Brain microvascular endothelial cell (primary cell): ENCODE measurements at regions not wholly inside any gene's neighbourhood (a gene's known extent, or its start where the extent isn't known, plus 50 kb on each side); places are given as distances from the start of the nearest gene placed in this dataset.

Experiments
- DNase-seq: peaks from one replicate; pipeline ENCODE4 v3.0.0-alpha.2; 2020
- H3K27ac ChIP-seq: fragments of 250-450 bp; sonication (Bioruptor Pico); 2 replicates; pipeline ENCODE4 v1.5.1; 2020; ENCODE audit warnings: mild to moderate bottlenecking, moderate library complexity
- H3K27me3 ChIP-seq: fragments of 250-450 bp; sonication (Bioruptor Pico); replicated peaks from 2 replicates; pipeline ENCODE4 v1.5.1; 2020; ENCODE audit warnings: mild to moderate bottlenecking
- H3K36me3 ChIP-seq: fragments of 250-450 bp; sonication (Bioruptor Pico); replicated peaks from 2 replicates; pipeline ENCODE4 v1.5.1; 2020; ENCODE audit warnings: mild to moderate bottlenecking
- H3K4me3 ChIP-seq: 2 replicates; pipeline ENCODE4 v1.5.1; 2011; ENCODE audit warnings: low read depth, mild to moderate bottlenecking, control low read depth, low read length, moderate library complexity
- in situ Hi-C: cut with HindIII; loops from 2 replicates; pipeline ENCODE4 v1.10.0; 2017; ENCODE audit warnings: low sequenced_read_pairs, low pct_ligation_motif_present
- TF ChIP-seq, protein P1 (sequence below): IDR thresholded peaks from 2 replicates; pipeline ENCODE4 v1.5.1; 2011; ENCODE audit warnings: low read depth, mild to moderate bottlenecking, moderate library complexity, low read length, control low read depth, inconsistent platforms; ENCODE audit errors: missing control alignments

DNA sequence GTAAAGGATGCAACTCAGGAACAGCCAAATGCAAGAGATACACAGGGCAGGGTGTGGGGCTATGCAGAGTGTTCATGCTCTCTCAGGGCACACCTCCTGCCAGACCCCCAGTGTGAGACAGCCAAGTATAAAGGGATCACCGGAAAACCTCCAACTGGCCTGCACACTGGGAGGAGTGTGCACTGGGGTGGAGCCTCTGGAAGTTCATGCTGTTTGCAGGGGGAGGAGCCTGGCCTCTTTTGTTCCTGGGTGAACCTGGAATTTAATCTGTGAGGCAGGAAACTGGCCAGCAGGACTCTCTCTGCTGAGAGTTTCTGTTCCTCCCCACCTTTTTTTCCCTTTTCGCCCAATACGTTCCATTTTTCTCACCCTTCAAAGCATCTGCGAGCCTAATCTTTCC is 204.1 kb downstream of the WNT5A start:
- H3K27me3 ChIP-seq: no peaks in the 10 kb centered on the region
- TF ChIP-seq, protein P1, sequence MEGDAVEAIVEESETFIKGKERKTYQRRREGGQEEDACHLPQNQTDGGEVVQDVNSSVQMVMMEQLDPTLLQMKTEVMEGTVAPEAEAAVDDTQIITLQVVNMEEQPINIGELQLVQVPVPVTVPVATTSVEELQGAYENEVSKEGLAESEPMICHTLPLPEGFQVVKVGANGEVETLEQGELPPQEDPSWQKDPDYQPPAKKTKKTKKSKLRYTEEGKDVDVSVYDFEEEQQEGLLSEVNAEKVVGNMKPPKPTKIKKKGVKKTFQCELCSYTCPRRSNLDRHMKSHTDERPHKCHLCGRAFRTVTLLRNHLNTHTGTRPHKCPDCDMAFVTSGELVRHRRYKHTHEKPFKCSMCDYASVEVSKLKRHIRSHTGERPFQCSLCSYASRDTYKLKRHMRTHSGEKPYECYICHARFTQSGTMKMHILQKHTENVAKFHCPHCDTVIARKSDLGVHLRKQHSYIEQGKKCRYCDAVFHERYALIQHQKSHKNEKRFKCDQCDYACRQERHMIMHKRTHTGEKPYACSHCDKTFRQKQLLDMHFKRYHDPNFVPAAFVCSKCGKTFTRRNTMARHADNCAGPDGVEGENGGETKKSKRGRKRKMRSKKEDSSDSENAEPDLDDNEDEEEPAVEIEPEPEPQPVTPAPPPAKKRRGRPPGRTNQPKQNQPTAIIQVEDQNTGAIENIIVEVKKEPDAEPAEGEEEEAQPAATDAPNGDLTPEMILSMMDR: no peak
- H3K4me3 ChIP-seq: no peak overlapping the region
- no peak for DNase-seq
- in situ Hi-C loops: no loop called here
- no peaks in the 10 kb centered on the region for H3K36me3 ChIP-seq
- H3K27ac ChIP-seq: no peak overlapping the region

DNA sequence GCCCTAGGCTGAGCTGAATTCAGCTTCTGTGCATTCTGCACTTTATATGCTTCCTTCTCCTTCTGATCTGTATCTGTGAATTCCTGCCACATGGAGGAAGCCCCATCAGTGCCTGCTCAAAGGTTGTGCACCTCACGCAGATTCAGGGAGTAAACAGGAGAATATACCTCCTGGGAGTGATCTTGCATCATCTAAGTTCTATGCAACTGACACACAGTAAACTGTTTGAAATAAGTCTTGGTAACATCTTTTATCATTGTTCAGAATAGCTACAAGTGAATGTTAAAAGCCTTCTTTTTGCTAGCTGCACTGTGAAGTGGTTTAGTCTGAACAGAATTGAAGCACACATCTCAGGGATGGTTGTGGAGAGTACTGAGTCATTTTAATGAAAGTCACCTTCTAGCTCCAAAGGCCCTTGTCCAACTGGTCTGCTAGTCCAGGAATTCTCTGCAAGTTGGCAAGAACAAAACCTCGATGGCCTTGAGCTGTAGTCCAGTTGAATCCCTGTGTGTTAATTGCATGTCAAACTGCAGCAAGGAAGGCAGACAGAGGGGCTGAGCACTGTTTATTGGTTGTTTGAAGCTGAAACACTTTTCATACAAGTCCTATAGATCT is 215.0 kb downstream of the WNT5A start:
- TF ChIP-seq, protein P1: no peak
- in situ Hi-C loops: no loop called here
- no peaks in the 10 kb centered on the region for H3K36me3 ChIP-seq
- DNase-seq: no peak
- H3K4me3 ChIP-seq: no peak overlapping the region
- H3K27ac ChIP-seq: no peak overlapping the region
- no peaks in the 10 kb centered on the region for H3K27me3 ChIP-seq

DNA sequence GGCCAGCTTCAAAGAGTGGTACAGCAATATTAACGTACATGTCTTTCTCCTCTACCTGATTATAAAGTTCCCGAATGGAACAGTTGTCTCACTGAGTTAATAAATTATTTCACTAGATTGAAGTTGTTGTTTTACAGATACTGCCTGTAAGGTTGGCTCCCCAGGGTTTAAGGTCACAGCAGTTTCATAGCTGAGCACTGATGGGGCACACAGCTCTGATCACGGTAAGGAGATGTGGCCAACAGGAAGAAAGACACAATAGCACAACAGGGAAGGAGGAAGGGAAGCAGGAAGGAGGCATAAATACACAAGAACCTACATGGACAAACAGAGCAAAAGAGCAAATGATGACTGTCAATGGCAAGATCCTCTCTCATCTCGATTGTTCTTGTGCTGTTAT is 215.6 kb downstream of the WNT5A start:
- no peak overlapping the region for H3K27ac ChIP-seq
- H3K27me3 ChIP-seq: no peaks in the 10 kb centered on the region
- no peaks in the 10 kb centered on the region for H3K36me3 ChIP-seq
- in situ Hi-C loops: no loop called here
- TF ChIP-seq, protein P1: no peak
- H3K4me3 ChIP-seq: no peak overlapping the region
- DNase-seq: no peak

DNA sequence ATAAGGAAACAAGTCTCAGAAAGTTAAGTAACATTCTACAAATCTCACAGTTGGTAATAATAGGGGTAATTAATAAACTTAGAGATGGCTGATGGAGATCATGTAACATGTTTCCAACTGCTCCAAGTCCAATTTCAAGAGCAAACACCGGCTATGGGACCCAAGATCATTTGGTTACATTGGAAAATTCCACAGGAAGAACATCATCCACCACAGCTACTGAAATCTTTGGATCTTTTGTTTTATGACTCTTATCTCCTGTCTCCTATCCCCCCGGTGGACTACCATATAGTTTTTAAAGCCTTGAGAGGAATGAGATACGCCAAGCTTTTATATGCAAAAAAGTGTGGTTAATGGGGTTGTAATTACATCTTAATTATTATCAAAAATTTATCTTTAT is 216.1 kb downstream of the WNT5A start:
- no peak overlapping the region for H3K4me3 ChIP-seq
- no peaks in the 10 kb centered on the region for H3K36me3 ChIP-seq
- no peaks in the 10 kb centered on the region for H3K27me3 ChIP-seq
- TF ChIP-seq, protein P1: no peak
- H3K27ac ChIP-seq: no peak overlapping the region
- DNase-seq: no peak
- in situ Hi-C loops: no loop called here

DNA sequence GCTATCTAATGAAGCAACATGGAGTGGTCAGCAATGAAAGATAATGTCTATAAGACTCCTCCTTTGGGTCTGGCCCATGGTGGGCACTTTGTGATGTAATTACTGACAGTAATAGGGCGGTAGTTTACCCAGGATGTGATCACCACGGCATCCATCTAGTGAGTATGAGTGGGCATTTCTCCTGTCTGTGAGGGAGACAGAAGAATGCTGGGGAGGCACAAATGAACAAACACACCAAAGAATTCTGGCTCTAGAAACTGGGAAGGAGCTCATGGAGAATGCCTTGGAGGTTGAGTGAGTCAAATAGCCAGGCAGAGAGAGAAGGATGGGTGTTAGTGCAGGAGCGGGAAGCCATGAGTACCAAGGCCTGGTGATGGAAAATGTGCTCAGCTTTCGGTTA is 217.5 kb downstream of the WNT5A start:
- Histone ChIP-seq H3K27ac (no peak overlapping the region), H3K36me3 (no peaks in the 10 kb centered on the region), H3K27me3 (no peaks in the 10 kb centered on the region), H3K4me3 (no peak overlapping the region)
- no peak for DNase-seq
- in situ Hi-C loops: no loop called here
- TF ChIP-seq, protein P1: no peak

DNA sequence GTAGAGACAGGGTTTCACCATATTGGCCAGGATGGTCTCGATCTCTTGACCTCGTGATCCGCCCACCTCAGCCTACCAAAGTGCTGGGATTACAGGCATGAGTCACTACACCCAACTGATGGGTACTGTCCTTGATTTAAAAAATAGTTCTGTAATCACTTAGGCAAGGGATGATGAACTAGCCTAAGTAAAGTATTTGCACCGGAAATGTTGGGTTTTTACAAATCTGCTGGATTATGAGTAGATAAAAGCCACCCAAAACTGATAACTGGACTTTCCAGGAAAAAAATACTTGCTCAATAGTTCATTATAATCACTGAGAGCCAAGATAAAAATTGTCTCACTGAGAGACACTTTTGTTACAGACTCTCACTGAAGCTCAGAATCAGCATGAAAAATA is 218.0 kb downstream of the WNT5A start:
- Histone ChIP-seq H3K4me3 (no peak overlapping the region), H3K27ac (no peak overlapping the region), H3K36me3 (no peaks in the 10 kb centered on the region), H3K27me3 (no peaks in the 10 kb centered on the region)
- in situ Hi-C loops: no loop called here
- TF ChIP-seq, protein P1: no peak
- no peak for DNase-seq
